ENCODE measurements at regions not wholly inside any gene's neighbourhood (a gene's known extent, or its start where the extent isn't known, plus 50 kb on each side); places are given as distances from the start of the nearest gene placed in this dataset.

DNA sequence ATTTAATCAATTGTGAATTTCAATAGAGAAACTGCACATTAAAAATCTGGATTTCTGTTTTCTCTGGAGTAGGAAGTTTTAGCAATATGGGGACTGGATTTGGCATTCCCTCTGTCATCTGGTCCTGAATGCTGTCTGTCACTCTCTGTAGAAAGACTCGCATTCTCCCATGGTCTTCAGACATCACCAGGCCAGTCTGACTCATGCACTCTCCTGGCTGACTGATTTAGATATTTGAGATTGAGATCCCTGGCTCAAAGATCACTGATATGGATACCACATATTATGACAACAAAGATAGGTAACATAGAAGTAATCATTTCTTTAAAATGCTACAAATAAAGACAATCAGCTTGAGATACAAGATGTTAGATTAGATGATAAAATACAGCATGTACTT, 524.5 kb downstream of the GALC start (continued):
- TF ChIP-seq, protein P1, sequence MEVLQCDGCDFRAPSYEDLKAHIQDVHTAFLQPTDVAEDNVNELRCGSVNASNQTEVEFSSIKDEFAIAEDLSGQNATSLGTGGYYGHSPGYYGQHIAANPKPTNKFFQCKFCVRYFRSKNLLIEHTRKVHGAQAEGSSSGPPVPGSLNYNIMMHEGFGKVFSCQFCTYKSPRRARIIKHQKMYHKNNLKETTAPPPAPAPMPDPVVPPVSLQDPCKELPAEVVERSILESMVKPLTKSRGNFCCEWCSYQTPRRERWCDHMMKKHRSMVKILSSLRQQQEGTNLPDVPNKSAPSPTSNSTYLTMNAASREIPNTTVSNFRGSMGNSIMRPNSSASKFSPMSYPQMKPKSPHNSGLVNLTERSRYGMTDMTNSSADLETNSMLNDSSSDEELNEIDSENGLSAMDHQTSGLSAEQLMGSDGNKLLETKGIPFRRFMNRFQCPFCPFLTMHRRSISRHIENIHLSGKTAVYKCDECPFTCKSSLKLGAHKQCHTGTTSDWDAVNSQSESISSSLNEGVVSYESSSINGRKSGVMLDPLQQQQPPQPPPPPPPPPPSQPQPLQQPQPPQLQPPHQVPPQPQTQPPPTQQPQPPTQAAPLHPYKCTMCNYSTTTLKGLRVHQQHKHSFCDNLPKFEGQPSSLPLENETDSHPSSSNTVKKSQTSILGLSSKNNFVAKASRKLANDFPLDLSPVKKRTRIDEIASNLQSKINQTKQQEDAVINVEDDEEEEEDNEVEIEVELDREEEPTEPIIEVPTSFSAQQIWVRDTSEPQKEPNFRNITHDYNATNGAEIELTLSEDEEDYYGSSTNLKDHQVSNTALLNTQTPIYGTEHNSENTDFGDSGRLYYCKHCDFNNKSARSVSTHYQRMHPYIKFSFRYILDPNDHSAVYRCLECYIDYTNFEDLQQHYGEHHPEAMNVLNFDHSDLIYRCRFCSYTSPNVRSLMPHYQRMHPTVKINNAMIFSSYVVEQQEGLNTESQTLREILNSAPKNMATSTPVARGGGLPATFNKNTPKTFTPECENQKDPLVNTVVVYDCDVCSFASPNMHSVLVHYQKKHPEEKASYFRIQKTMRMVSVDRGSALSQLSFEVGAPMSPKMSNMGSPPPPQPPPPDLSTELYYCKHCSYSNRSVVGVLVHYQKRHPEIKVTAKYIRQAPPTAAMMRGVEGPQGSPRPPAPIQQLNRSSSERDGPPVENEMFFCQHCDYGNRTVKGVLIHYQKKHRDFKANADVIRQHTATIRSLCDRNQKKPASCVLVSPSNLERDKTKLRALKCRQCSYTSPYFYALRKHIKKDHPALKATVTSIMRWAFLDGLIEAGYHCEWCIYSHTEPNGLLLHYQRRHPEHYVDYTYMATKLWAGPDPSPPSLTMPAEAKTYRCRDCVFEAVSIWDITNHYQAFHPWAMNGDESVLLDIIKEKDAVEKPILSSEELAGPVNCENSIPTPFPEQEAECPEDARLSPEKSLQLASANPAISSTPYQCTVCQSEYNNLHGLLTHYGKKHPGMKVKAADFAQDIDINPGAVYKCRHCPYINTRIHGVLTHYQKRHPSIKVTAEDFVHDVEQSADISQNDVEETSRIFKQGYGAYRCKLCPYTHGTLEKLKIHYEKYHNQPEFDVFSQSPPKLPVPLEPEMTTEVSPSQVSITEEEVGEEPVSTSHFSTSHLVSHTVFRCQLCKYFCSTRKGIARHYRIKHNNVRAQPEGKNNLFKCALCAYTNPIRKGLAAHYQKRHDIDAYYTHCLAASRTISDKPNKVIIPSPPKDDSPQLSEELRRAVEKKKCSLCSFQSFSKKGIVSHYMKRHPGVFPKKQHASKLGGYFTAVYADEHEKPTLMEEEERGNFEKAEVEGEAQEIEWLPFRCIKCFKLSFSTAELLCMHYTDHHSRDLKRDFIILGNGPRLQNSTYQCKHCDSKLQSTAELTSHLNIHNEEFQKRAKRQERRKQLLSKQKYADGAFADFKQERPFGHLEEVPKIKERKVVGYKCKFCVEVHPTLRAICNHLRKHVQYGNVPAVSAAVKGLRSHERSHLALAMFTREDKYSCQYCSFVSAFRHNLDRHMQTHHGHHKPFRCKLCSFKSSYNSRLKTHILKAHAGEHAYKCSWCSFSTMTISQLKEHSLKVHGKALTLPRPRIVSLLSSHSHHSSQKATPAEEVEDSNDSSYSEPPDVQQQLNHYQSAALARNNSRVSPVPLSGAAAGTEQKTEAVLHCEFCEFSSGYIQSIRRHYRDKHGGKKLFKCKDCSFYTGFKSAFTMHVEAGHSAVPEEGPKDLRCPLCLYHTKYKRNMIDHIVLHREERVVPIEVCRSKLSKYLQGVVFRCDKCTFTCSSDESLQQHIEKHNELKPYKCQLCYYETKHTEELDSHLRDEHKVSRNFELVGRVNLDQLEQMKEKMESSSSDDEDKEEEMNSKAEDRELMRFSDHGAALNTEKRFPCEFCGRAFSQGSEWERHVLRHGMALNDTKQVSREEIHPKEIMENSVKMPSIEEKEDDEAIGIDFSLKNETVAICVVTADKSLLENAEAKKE (CRISPR knock-in tag; IDR thresholded peaks at IDR 0.05), result no peak
- no peak for TF ChIP-seq JUNB (IDR thresholded peaks at IDR 0.05; ENCODE audit: unreplicated experiment)

DNA sequence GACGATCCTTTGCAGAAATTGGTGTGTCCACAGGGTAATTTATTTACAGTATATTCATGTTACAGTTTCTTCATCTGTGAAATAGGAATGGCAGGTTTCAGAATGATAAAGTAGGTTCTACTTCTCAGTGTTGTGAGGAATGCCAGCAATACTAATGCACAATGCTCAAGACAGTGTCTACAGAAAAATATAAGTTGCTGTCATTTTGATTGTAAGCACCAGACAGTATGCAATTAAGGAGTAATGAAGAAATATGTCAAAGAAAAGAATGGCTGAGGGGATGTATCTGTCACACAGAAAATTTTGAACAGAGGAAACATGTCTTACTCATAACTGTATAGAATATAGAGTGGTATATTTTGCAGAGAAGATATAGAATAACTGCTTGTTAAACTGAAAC, 525.4 kb downstream of the GALC start:
- Histone ChIP-seq H4K20me1 (replicated peaks; ENCODE audit: insufficient read depth) (no peaks in the 10 kb centered on the region), H3F3A (replicated peaks; ENCODE audit: low read depth) (no peaks in the 10 kb centered on the region), H3K4me3 (no peak overlapping the region), H2AFZ (no peak overlapping the region), H3K36me3 (ENCODE audit: insufficient read depth) (no peaks in the 10 kb centered on the region), H3K79me2 (replicated peaks; ENCODE audit: insufficient read depth) (no peaks in the 10 kb centered on the region), H3K27ac (ENCODE audit: low read depth) (no peak overlapping the region), H3K4me1 (ENCODE audit: insufficient read depth) (no peaks in the 10 kb centered on the region), H3K4me2 (no peak overlapping the region), H3K27me3 (ENCODE audit: insufficient read depth) (no peaks in the 10 kb centered on the region), H3K9me2 (ENCODE audit: insufficient read depth) (0 out of 2 replicates have a peak, but pooled peaks cover 2% of the 10 kb centered on the region)
- H3K27ac Mint-ChIP-seq, result no peak overlapping the region
- no peaks in the 10 kb centered on the region for H3K4me1 Mint-ChIP-seq
- H3K36me3 Mint-ChIP-seq (ENCODE audit: low read depth), result no peaks in the 10 kb centered on the region
- no peak for DNase-seq (ENCODE audit: low spot score)
- ATAC-seq, result no peak
- H3K27me3 Mint-ChIP-seq (ENCODE audit: insufficient read depth, low read depth, poor library complexity), result no peaks in the 10 kb centered on the region
- no peak overlapping the region for H3K4me3 Mint-ChIP-seq
- no peaks in the 10 kb centered on the region for H3K9me3 Mint-ChIP-seq
- TF ChIP-seq, protein P1 (CRISPR knock-in tag; IDR thresholded peaks at IDR 0.05), result no peak
- no peak for TF ChIP-seq ZNF114 (CRISPR knock-in tag; IDR thresholded peaks at IDR 0.05)
- no peak for TF ChIP-seq EZH2phosphoT487 (IDR thresholded peaks at IDR 0.05; ENCODE audit: unreplicated experiment)

Data from GM23338 (cell line).